Tibial nerve (tissue), 4 donors: ENCODE measurements at regions not wholly inside any gene's neighbourhood (a gene's known extent, or its start where the extent isn't known, plus 50 kb on each side); places are given as distances from the start of the nearest gene placed in this dataset.

Source experiments
- CTCF ChIP-seq, 5 experiments: fragments of 200-600 bp in 3 of 5; fragments of 450-650 bp in 2 of 5; sonication (generic) in 3 of 5; IDR thresholded peaks; one replicate each; pipeline ENCODE4 v1.5.1; 2016 to 2019; ENCODE audit warnings: antibody characterized with exemption in 5 of 5, mild to moderate bottlenecking in 3 of 5, moderate library complexity in 2 of 5
- EP300 ChIP-seq, 2 donors: sonication (generic); formaldehyde crosslinking; IDR thresholded peaks; one replicate each; pipeline ENCODE4 v1.6.1; 2017; ENCODE audit warnings: antibody characterized with exemption in 2 of 2, mild to moderate bottlenecking in 1 of 2
- POLR2A ChIP-seq, 2 donors: fragments of 450-650 bp; IDR thresholded peaks; one replicate each; pipeline ENCODE4 v1.6.1; 2017; ENCODE audit warnings: antibody characterized with exemption in 2 of 2, mild to moderate bottlenecking in 2 of 2, moderate library complexity in 2 of 2

- TF ChIP-seq CTCF (IDR thresholded peaks at IDR 0.05) (no peak), EP300 (IDR thresholded peaks at IDR 0.05) (no peak), POLR2A (IDR thresholded peaks at IDR 0.05) (no peak)
These were observed 126.7 kb upstream of the AGA start for GRCh38 chr4:177568931-177569330.
